CD14-positive monocyte (primary cell): ENCODE measurements at regions not wholly inside any gene's neighbourhood (a gene's known extent, or its start where the extent isn't known, plus 50 kb on each side); places are given as distances from the start of the nearest gene placed in this dataset.
A peak's percentile ranks its signal among the peaks of the same experiment; 100 is the strongest.

Experiments
- DNase-seq, 3 donors: peaks; one replicate each; pipeline ENCODE4 v3.0.0-alpha.2; 2011 to 2022
- H2AFZ ChIP-seq: 2 replicates; pipeline ENCODE4 v1.6.0; 2012; ENCODE audit warnings: mild to moderate bottlenecking, low read depth, low read length, inconsistent platforms; ENCODE audit not compliant: insufficient read depth, poor library complexity, severe bottlenecking
- H3K27ac ChIP-seq, 2 donors: 1 replicate in 1 of 2; 2 replicates in 1 of 2; pipeline ENCODE4 v1.5.1; 2012 to 2013; ENCODE audit warnings: low read length in 2 of 2, control low read depth in 1 of 2, inconsistent platforms in 1 of 2, low read depth in 1 of 2, mild to moderate bottlenecking in 1 of 2
- H3K27me3 ChIP-seq, 2 donors: one replicate each; pipeline versions ENCODE4 v1.6.0 to v1.6.1; 2011 to 2013; ENCODE audit warnings: low read length in 2 of 2; ENCODE audit not compliant: control insufficient read depth in 2 of 2, insufficient read depth in 2 of 2
- H3K36me3 ChIP-seq, 2 donors: replicated peaks in 1 of 2; 1 replicate in 1 of 2; 2 replicates in 1 of 2; pipeline versions ENCODE4 v1.5.1 to v1.6.1; 2012 to 2013; ENCODE audit warnings: low read length in 2 of 2, control low read depth in 1 of 2, inconsistent platforms in 1 of 2, mild to moderate bottlenecking in 1 of 2; ENCODE audit not compliant: insufficient read depth in 2 of 2, control insufficient read depth in 1 of 2
- H3K4me1 ChIP-seq, 2 donors: 1 replicate in 1 of 2; 2 replicates in 1 of 2; pipeline versions ENCODE4 v1.5.1 to v1.6.1; 2012 to 2013; ENCODE audit warnings: low read length in 2 of 2, control low read depth in 1 of 2, inconsistent platforms in 1 of 2, mild to moderate bottlenecking in 1 of 2, moderate library complexity in 1 of 2; ENCODE audit not compliant: insufficient read depth in 2 of 2, control insufficient read depth in 1 of 2
- H3K4me2 ChIP-seq: replicated peaks from 2 replicates; pipeline ENCODE3; 2012; ENCODE audit warnings: low read length, moderate library complexity, mild to moderate bottlenecking; ENCODE audit not compliant: poor library complexity, severe bottlenecking; ENCODE audit errors: extremely low read depth
- H3K4me3 ChIP-seq, 3 experiments: fragments of 200-600 bp in 1 of 3; sonication (generic) in 1 of 3; replicated peaks in 1 of 3; 1 replicate in 2 of 3; 2 replicates in 1 of 3; pipeline ENCODE4 v1.5.1; 2011 to 2013; ENCODE audit warnings: low read length in 3 of 3, mild to moderate bottlenecking in 3 of 3, control low read depth in 2 of 3, low read depth in 2 of 3, inconsistent platforms in 1 of 3, moderate library complexity in 1 of 3
- H3K79me2 ChIP-seq: 2 replicates; pipeline ENCODE4 v1.6.0; 2012; ENCODE audit warnings: mild to moderate bottlenecking, control low read depth, inconsistent platforms, low read length, moderate library complexity; ENCODE audit not compliant: insufficient read depth
- H3K9ac ChIP-seq: 2 replicates; pipeline ENCODE4 v1.6.0; 2017; ENCODE audit warnings: low read length, mild to moderate bottlenecking; ENCODE audit not compliant: insufficient read depth, poor library complexity, severe bottlenecking
- H3K9me3 ChIP-seq, 2 donors: replicated peaks in 1 of 2; 1 replicate in 1 of 2; 2 replicates in 1 of 2; pipeline versions ENCODE4 v1.5.1 to v1.6.1; 2012 to 2013; ENCODE audit warnings: low read length in 2 of 2, control low read depth in 1 of 2; ENCODE audit not compliant: control insufficient read depth in 1 of 2, insufficient read depth in 1 of 2
- H4K20me1 ChIP-seq: 2 replicates; pipeline ENCODE4 v1.6.0; 2012; ENCODE audit warnings: mild to moderate bottlenecking, low read length, control low read depth, moderate library complexity; ENCODE audit not compliant: insufficient read depth
- H3K27ac Mint-ChIP-seq, 7 donors: one replicate each; pipeline ENCODE4 v1.8.0; 2020; ENCODE audit warnings: mild to moderate bottlenecking in 7 of 7, mixed read lengths in 7 of 7, moderate library complexity in 6 of 7, inconsistent platforms in 2 of 7
- H3K27me3 Mint-ChIP-seq, 3 donors: one replicate each; pipeline ENCODE4 v1.8.0; 2021 to 2022; ENCODE audit warnings: low read depth in 3 of 3, mild to moderate bottlenecking in 3 of 3, mixed read lengths in 3 of 3, moderate library complexity in 3 of 3, inconsistent platforms in 1 of 3
- H3K36me3 Mint-ChIP-seq, 2 donors: one replicate each; pipeline ENCODE4 v1.8.0; 2020; ENCODE audit warnings: mixed read lengths in 2 of 2, inconsistent platforms in 1 of 2, mild to moderate bottlenecking in 1 of 2
- H3K4me1 Mint-ChIP-seq: one replicate; pipeline ENCODE4 v1.8.0; 2020; ENCODE audit warnings: mild to moderate bottlenecking, mixed read lengths
- H3K4me3 Mint-ChIP-seq, 2 donors: one replicate each; pipeline ENCODE4 v1.8.0; 2020; ENCODE audit warnings: mild to moderate bottlenecking in 2 of 2, mixed read lengths in 2 of 2, moderate library complexity in 1 of 2
- H3K9me3 Mint-ChIP-seq, 7 donors: one replicate each; pipeline ENCODE4 v1.8.0; 2020 to 2022; ENCODE audit warnings: mixed read lengths in 7 of 7, mild to moderate bottlenecking in 6 of 7, moderate library complexity in 6 of 7, inconsistent platforms in 2 of 7
- WGBS: methylation state at CpG from one replicate; pipeline ENCODE4 v1.1.5; 2013; ENCODE audit warnings: missing lambda C conversion rate; ENCODE audit not compliant: insufficient coverage; 5-methylcytosine and 5-hydroxymethylcytosine counted together
- intact Hi-C, 2 donors: fragments of 100-400 bp; cut with micrococcal nuclease; formaldehyde crosslinking; loops; one replicate each; pipeline versions ENCODE4 v1.15.0 to v1.15.1; 2023
- TF ChIP-seq, protein P1 (sequence below): fragments of 200-600 bp; IDR thresholded peaks from one replicate; pipeline ENCODE4 v1.8.0; 2022; ENCODE audit warnings: antibody characterized with exemption, mild to moderate bottlenecking

DNA sequence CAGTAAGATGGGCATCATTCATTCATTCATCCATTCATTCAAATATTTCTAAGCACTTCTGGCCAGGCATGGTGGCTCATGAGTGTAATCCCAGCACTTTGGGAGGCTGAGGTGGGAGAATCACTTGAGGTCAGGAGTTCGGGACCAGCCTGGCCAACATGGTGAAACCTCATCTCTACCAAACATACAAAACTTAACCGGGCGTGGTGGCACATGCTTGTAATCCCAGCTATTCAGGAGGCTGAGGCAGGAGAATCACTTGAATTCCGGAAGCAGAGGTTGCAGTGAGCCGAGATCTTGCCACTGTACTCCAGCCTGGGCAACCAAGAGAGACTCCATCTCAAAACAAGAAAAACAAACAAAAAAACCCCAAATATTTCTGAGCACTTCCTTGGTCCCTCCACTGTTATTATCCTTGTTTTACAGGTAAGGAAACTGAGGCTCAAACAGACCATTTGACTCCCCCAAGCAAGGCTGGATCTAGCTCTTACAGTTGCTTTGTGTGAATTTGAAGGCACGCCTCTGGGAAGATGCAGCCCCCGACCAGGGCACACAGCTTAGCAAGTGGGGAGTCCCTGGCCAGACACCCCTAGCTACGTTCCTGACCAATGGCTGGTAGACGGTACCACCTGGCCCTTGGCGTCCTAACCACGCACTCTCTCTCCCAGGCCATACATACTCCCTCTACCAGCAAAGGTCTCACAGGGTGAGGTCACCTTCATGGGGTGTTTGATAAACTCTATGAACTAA is 50.6 kb upstream of the ODC1 start:
- no peak for DNase-seq
- no peaks in the 10 kb centered on the region for H3K36me3 Mint-ChIP-seq
- peaks cover 0 to 6% of the 10 kb centered on the region in 2 donors for H3K27me3 ChIP-seq

More for the DNA sequence above, 50.6 kb upstream of the ODC1 start:
- no peak overlapping the region for H3K9ac ChIP-seq
- H3K27me3 Mint-ChIP-seq = peaks cover 11 to 21% (median 18%) of the 10 kb centered on the region in 3 donors
- 79% methylated on average over 6 of the region's 11 CpGs for WGBS
- H3K36me3 ChIP-seq = no peaks in the 10 kb centered on the region
- H3K4me2 ChIP-seq = no peak overlapping the region
- H3K27ac Mint-ChIP-seq = peak overlapping the region in 1 of 7 donors; percentile 13
- no peaks in the 10 kb centered on the region for H4K20me1 ChIP-seq
- peaks cover 3% of the 10 kb centered on the region for H3K4me1 Mint-ChIP-seq
- TF ChIP-seq, protein P1, sequence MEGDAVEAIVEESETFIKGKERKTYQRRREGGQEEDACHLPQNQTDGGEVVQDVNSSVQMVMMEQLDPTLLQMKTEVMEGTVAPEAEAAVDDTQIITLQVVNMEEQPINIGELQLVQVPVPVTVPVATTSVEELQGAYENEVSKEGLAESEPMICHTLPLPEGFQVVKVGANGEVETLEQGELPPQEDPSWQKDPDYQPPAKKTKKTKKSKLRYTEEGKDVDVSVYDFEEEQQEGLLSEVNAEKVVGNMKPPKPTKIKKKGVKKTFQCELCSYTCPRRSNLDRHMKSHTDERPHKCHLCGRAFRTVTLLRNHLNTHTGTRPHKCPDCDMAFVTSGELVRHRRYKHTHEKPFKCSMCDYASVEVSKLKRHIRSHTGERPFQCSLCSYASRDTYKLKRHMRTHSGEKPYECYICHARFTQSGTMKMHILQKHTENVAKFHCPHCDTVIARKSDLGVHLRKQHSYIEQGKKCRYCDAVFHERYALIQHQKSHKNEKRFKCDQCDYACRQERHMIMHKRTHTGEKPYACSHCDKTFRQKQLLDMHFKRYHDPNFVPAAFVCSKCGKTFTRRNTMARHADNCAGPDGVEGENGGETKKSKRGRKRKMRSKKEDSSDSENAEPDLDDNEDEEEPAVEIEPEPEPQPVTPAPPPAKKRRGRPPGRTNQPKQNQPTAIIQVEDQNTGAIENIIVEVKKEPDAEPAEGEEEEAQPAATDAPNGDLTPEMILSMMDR = no peak
- no peak overlapping the region for H3K4me3 ChIP-seq
- no peaks in the 10 kb centered on the region for H3K4me1 ChIP-seq
- H3K27ac ChIP-seq = no peak overlapping the region
- H3K79me2 ChIP-seq = no peaks in the 10 kb centered on the region
- no peaks in the 10 kb centered on the region for H3K9me3 ChIP-seq
- no peak overlapping the region for H2AFZ ChIP-seq
- intact Hi-C loops = no loop called here
- no peak overlapping the region for H3K4me3 Mint-ChIP-seq
- H3K9me3 Mint-ChIP-seq = peaks cover 0 to 2% (median 0%) of the 10 kb centered on the region in 7 donors
